ENCODE measurements at regions not wholly inside any gene's neighbourhood (a gene's known extent, or its start where the extent isn't known, plus 50 kb on each side); places are given as distances from the start of the nearest gene placed in this dataset.

DNA sequence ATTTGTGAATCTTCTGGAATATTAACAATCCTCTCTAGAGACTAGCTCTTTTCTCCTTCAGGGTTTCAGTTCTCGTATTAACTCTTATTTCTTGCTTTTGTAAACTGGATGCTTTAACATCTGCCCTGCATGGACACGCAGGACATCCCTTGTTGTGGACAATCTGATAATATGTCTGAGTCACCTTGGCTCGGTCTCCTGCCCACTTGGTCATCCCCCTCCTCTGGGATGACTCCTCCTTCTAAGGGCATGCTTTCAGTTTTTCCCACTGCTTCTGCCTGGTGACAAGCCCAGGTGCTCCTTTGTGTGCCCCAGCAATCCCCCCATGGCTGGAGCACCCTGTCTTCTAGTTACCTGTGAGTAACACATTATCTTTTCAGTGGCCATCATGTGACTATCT lies 460.5 kb downstream of the DSC3 start:
- Histone ChIP-seq H3K18ac (ENCODE audit: extremely low read depth, low read length) (no peak overlapping the region), H3K36me3 (ENCODE audit: control insufficient read depth in 2 of 4, insufficient read depth in 4 of 4, low read length in 3 of 4) (no peaks in the 10 kb centered on the region), H2BK15ac (ENCODE audit: low read length) (no peak overlapping the region), H3K4me1 (replicated peaks in 1 of 4; ENCODE audit: control insufficient read depth in 3 of 4, insufficient read depth in 4 of 4, low read length in 3 of 4) (no peaks in the 10 kb centered on the region), H3K56ac (replicated peaks; ENCODE audit: insufficient read length, low read depth, low read length) (no peak overlapping the region), H2AFZ (ENCODE audit: low read length) (no peak overlapping the region), H4K20me1 (replicated peaks in 1 of 2; ENCODE audit: control insufficient read depth in 1 of 2, insufficient read depth in 2 of 2, low read length in 2 of 2) (no peaks in the 10 kb centered on the region), H2BK5ac (ENCODE audit: low read depth, low read length) (no peak overlapping the region), H2AK5ac (ENCODE audit: low read depth, low read length) (no peak overlapping the region), H3K4me3 (ENCODE audit: extremely low read depth in 1 of 4, insufficient read depth in 2 of 4, low read depth in 3 of 4, low read length in 4 of 4) (no peak overlapping the region), H3K23ac (ENCODE audit: insufficient read length) (no peak overlapping the region), H4K8ac (ENCODE audit: extremely low read depth, insufficient read depth, low read length) (peak overlapping the region; percentile 28; the same call in 1 of the 2 replicates), H3K4ac (replicated peaks; ENCODE audit: insufficient read length, low read depth, low read length) (no peak overlapping the region), H3K9me3 (ENCODE audit: insufficient read depth in 2 of 2, low read depth in 1 of 2, low read length in 1 of 2) (no peaks in the 10 kb centered on the region), H3K79me1 (ENCODE audit: low read depth, low read length) (no peaks in the 10 kb centered on the region), H2BK20ac (ENCODE audit: low read length) (no peak overlapping the region), H3K4me2 (ENCODE audit: insufficient read depth in 1 of 2, low read depth in 2 of 2, low read length in 2 of 2) (no peak overlapping the region), H3K27ac (ENCODE audit: low read depth, low read length) (no peak overlapping the region), H2BK120ac (replicated peaks; ENCODE audit: low read depth, low read length) (no peak overlapping the region), H3K23me2 (ENCODE audit: low read depth, low read length) (no peaks in the 10 kb centered on the region; the same call in 1 of the 2 replicates), H3K14ac (ENCODE audit: insufficient read length) (no peak overlapping the region), H2BK12ac (ENCODE audit: low read depth, low read length) (no peak overlapping the region), H4K91ac (replicated peaks; ENCODE audit: insufficient read length, low read length) (no peak overlapping the region), H3K27me3 (replicated peaks in 1 of 4; ENCODE audit: control insufficient read depth in 3 of 4, extremely low read depth in 1 of 4, insufficient read depth in 3 of 4, low read length in 3 of 4) (no peaks in the 10 kb centered on the region), H4K5ac (ENCODE audit: insufficient read length, low read depth, low read length) (no peak overlapping the region), H3K9ac (replicated peaks in 1 of 4; ENCODE audit: extremely low read depth in 1 of 4, low read depth in 3 of 4, low read length in 3 of 4) (no peak overlapping the region), H3K79me2 (ENCODE audit: control insufficient read depth in 1 of 2, insufficient read depth in 2 of 2, low read length in 2 of 2) (no peaks in the 10 kb centered on the region)
- DNase-seq (ENCODE audit: low read depth in 1 of 2, low spot score in 2 of 2), result no peak
- CTCF ChIA-PET (ENCODE audit: partially characterized antibody), result interaction anchor here (1.0 kb wide), 1 partner anchor 20 kb away, joined by 3 read pairs; no protein-coding TSS in a partner anchor
- 85% methylated on average over 3 of the region's 3 CpGs; no CpG with 5 or more reads in 1 of the 2 experiments for WGBS, 2 experiments (ENCODE audit: extremely low coverage in 1 of 2, insufficient coverage in 1 of 2, insufficient read length in 1 of 2, insufficient replicate concordance in 2 of 2, low coverage in 1 of 2, low lambda C conversion rate in 2 of 2, missing lambda C conversion rate in 1 of 2)
- POLR2A ChIA-PET (ENCODE audit: partially characterized antibody), result no interaction called here
- FAIRE-seq, result no peak
- TF ChIP-seq SIRT6 (IDR thresholded peaks at IDR 0.05; ENCODE audit: low read length), result no peak
- TF ChIP-seq SUZ12 (IDR thresholded peaks at IDR 0.05; ENCODE audit: low read length), result no peak
- no peak for TF ChIP-seq RXRA (IDR thresholded peaks at IDR 0.05; ENCODE audit: insufficient read depth, low read depth, low read length)
- no peak for TF ChIP-seq SIX5 (IDR thresholded peaks at IDR 0.05; ENCODE audit: low read depth, low read length)
